ENCODE measurements at regions not wholly inside any gene's neighbourhood (a gene's known extent, or its start where the extent isn't known, plus 50 kb on each side); places are given as distances from the start of the nearest gene placed in this dataset.

DNA sequence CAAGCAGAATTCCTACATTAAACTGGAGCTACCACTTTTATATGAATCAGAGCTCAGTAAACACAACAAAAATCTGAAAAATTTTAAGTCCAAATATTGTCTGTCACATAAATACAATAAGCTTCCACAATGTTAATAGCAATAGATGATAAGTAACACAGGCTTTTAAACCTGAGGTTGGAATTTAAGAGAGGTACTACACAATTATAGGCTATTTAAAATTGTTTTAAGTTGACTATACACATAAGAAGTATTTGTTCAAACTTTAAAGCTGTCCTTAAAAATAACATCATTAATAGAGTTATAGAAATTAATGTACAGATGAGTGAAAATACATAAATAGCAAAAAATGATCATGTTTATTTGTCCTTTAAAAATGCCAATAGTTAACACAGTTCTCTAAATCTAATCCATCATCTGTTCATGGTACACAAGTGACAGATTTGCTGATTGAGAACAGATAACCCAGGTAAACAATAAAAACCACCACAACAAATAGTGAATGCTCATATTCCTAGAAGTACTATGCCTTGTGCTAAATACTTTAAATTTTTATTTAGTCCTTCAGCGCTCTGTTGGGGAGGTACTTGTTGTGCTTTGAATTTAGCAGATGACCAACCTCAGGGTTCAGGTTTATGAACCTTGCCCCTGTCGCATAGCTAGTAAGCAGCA, 382.3 kb upstream of the ID4 start:
- DNase-seq (ENCODE audit: low read depth) = no peak

DNA sequence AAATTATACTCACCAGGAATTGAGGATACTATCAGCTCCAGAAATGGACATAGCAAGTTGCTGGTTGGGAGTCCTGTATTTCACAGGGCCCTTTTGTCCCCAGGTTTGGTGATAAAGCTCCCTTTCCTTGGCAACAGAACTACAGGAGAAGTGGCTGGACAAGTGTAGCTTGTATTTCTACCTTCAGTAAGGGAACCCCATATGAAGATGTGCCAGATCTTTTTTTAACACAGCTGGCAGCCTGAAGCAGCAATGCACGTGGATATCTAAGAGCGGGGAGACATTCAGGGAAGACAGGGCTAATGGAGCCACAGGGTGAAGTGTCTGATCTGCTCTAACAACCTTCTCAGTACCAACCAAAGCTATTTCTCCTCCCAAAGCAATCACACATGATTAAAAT, 373.9 kb upstream of the ID4 start:
- DNase-seq (ENCODE audit: low read depth) = no peak

DNA sequence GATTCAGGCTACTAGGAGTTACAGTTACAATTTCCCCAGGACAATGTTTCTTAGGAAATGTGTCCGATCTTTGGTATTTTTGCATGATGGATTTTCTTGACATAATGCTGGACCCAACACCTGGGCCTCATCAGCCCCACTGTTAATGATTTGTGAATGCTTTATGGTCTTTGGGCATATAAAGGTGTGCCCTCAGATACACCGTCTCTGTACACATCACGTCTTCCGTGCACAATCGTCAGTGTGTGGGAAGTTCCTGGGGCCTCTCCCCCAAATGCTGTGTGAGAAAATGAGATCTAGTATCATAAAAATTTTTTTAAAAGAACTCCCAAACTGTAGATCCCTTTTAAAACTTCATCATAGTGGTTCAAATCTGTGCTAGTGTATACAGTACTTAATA, 373.2 kb upstream of the ID4 start:
- DNase-seq (ENCODE audit: low read depth) = no peak

DNA sequence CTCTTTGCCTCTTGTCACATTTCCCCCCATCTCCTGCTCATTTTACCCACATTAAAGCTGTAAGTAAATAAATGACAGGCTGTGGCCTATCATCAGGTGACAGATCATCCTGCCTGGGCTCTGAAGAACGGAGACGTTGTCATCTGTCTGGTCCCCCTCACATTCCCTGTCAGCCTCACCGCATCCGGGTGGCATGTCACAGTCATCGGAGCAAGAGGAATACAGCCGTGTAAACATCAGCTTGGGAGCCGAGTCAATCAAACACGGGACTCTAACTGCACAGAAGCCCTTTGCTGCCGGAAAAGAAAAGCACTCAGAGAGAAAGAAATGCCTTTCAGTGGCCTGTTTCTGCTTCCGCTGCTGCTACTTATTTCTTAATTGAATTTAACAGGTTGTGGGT, 371.9 kb upstream of the ID4 start:
- DNase-seq (ENCODE audit: low read depth) = no peak

DNA sequence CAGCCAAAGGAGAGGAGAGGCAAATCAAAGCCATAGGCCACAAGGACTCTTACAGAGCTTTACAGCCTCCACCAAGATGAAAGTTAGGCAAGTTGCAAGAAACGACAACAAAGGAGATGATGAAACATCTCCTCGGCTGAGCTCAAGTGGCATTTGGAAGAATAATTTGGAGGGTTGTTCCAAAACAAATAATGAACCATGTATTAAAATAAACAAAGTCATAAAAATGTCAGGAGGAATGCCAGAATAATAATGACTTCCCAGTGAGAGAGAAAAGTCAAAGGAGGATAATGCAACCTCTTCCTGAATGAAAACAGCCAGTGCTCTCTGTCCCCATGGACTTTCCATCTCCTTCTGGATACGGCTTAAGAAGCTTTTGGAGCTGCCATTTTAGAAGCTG, 371.4 kb upstream of the ID4 start:
- DNase-seq (ENCODE audit: low read depth) = no peak

DNA sequence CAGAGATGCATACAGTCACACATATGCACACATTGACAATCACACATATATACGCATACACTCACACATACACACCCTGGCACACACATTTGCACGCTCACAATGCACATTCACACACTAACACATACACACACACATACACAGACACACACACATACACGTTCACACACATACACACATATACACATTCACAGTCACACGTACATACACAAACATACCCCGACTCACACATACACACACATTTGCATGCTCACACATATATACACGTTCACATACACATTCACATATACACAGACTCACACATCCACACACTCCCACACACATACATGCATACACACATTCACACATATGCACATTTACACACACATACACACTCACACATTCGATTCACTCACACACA, 366.8 kb upstream of the ID4 start:
- DNase-seq (ENCODE audit: low read depth) = no peak

DNA sequence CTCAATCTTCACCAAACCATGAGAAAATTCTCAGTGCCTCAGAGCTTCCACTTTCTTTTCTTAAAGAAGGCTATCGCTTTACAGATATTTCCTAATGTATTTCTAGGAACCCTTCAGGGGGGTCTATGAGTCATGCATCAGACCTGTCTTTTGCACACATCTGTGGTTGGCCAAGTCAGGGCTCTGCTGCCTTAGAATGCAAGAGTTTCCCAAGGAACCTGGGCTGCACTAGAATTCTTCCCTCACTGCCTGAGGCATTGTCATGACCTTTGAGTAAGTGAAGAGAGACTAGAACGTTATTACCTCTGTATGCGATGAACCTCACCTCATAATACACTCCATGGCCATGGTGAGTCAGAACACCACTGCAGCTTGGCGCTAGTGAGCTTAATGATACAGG, 365.0 kb upstream of the ID4 start:
- DNase-seq (ENCODE audit: low read depth) = peak; percentile 89

DNA sequence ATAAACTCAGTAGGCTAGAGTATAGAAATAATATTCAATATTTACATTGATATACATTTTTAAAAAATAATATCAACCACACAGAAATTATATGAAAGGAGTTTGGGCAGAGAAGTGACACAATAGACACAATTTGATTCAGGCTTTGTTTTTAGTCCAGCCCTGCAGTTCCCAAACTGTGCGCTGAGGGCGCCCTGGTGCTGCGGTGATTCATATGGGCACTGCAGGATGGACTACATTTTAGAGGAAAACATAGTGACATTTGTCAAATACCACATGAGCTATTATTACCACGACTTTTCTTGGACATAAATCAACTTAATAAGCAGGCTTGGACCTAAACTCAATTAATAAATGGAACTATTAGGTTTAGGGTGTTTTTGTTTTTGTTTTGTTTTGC, 364.3 kb upstream of the ID4 start:
- DNase-seq (ENCODE audit: low read depth) = no peak

DNA sequence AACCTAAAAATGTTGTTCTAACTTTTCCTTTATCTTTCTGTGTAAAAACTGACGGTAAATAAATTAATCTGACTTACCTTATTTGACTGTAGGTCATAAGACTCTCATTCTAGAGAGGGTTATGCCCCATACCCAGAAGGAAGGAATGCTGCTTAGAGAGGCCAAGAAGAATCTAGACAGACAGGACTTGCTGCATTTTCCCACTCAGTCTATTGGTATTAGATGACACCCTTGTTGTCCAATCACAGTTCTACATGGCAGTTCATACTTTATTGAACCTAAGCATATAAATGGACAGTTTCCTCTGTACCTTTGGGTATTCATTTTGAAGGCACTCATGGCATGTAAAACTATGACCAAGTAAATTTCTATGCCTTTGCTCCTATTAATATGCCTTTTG, 359.6 kb upstream of the ID4 start:
- DNase-seq (ENCODE audit: low read depth) = no peak

DNA sequence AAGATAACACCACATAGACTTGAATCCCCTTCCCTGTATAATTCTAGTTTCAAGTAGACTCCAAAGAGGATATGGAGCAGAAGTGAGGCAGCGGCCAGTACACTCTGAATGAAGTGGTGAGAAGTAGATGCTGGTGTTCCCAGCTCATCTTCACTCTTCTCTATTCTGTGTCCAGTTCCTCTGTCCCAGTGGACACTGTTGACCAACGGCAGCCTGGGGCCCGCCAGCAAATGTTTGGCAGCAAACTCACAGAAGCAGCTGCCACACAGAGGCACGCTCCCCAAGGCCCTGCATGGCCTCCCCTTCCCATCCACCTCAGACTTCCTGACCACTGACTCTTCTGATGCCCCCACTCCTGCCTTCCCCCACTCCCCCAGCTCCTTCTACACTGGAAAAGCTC, 358.9 kb upstream of the ID4 start:
- no peak for DNase-seq (ENCODE audit: low read depth)

DNA sequence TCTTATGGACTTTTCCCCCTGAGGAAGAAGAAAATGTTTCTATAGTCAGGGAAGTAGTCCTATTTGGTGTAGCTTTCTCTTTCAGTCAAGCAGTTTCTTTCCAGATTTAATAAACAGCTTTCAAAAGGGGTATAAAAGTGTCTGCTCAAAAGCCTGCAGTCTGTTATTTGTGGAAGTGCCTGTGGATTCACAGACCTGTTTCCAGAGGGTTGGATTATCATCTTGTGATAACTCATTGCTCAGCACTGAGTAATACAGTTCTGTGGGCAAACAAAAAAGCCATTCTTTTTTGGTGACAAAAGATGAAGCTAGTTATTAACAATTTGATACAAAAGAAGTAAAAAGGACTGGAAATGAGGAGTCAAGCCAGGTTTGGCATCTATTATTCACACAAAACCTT, 358.2 kb upstream of the ID4 start:
- DNase-seq (ENCODE audit: low read depth) = peak; percentile 26

DNA sequence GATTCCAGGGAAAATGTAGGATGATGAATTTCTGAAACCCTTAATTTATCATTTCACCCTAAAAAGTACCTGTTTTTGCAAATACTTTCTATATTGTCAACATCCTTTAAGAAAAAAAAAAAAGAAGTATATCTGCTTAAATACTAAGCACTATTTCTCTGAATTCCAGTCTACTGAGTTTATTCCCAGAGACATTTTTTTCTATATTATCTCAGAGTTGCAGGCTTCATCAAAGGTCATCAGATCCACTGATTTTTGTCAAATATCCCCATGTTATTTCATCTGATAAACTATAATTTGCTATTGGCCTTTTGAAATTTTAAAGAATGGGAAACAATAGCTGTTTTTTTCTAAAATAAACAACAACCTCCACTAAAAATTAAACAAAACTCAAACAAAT, 357.6 kb upstream of the ID4 start:
- DNase-seq (ENCODE audit: low read depth) = no peak

DNA sequence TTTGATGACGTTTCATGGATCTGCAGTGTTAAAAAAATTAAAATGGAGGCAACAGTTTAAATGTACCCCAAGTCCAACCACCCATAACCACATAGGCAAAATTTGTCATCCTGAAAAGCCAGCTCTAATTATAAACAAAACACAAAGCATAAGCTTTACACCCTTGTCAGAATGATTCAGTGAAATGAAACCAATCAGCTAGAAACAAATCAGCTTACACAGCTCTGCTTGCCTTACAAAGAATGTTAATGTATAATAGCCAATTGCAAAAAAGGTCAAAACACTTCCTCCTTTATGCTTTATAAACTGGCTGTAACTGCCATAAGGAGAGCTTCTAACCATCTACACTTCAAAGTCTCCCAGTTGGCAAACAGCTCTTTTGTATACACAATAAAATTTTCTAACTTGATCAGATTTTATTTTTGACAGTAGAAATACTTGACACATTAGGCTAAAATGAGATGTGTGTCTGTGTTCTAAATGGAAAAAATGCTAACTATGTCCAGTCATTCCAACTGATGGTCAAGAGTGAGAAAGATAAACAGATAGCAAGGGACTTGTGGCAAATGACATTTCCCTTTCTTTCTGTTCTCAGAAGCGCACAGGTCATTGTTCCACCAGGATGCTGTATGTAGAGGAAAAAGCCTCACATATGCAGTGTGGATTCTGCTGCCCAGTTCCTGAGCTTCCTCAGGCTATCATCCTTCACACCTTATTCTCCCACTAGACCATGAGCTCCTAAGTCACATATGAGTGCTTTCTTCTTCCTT, 344.3 kb upstream of the ID4 start:
- no peak for DNase-seq (ENCODE audit: low read depth)

DNA sequence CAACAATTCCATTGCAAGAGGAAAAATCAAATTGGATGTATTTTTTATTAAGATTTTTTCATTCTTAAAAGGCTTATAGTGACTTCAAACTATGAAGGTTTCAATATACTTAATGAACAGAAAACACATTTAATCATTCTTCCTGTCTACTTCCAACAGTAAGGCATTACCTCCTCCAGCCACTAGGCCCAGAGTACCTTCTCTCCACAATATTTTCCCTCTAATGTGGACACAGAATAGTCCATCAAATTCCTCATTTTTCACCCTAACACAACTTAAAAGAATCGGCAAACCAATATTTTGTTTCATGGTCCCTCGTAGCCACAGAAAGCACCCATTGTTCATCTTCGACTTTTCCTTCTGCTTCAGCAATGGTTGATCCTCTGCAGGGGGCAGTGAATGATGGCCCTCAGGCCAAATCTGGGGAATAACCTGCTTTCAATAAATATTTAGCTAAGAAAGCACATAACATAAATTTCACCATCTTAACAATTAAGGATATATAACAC, 335.4 kb upstream of the ID4 start:
- DNase-seq (ENCODE audit: low read depth) = no peak

DNA sequence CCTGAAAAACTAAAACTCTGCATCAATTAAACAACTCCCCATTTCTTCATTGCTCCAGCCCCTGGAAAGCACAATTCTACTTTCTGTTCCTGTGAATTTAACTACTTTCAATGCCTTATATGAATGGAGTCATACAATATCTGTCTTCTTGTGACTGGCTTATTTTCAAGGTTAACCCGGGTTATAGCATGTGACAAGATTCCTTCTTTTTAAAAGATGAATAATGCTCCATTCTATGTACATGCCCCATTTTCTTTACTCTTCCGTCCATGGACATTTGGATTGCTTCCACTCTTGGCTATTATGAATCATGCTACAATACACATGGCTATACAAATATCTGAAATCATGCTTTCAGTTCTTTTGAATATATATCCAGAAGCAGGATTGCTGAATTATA, 334.9 kb upstream of the ID4 start:
- no peak for DNase-seq (ENCODE audit: low read depth)

DNA sequence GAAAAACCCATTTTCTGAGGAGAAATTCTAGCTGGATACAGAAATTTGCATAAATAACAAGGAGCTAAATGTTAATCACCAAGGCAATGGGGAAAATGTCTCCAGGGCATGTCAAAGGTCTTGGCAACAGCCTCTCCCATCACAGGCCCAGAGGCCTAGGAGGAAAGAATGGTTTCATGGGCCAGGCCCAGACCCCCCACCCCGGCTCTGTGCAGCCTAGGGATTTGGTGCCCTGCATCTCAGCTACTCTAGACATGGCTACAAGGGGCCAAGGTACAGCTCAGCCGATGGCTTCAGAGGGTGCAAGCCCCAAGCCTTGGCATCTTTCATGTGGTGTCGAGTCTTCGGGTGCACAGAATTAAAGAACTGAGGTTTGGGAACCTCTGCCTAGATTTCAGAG, 321.2 kb upstream of the ID4 start:
- DNase-seq (ENCODE audit: low read depth) = no peak

DNA sequence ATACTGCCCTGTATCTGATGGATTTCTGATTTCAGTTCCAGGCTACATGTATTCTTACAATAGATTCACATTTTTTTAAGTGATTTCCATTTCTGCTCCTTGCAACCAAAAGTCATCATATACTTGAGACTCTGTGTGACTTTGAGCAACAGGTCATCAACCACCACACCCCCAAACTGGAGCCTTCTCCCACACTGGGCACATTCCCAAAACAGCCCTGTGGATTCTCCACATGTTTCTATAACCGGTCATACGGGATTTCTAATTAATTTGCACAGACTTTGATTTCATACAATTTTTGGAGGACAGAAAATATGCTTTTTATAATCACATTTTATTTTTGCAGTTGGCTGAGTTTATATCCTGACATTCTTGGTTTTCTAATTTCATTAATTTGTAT, 317.2 kb upstream of the ID4 start:
- DNase-seq (ENCODE audit: low read depth) = no peak

DNA sequence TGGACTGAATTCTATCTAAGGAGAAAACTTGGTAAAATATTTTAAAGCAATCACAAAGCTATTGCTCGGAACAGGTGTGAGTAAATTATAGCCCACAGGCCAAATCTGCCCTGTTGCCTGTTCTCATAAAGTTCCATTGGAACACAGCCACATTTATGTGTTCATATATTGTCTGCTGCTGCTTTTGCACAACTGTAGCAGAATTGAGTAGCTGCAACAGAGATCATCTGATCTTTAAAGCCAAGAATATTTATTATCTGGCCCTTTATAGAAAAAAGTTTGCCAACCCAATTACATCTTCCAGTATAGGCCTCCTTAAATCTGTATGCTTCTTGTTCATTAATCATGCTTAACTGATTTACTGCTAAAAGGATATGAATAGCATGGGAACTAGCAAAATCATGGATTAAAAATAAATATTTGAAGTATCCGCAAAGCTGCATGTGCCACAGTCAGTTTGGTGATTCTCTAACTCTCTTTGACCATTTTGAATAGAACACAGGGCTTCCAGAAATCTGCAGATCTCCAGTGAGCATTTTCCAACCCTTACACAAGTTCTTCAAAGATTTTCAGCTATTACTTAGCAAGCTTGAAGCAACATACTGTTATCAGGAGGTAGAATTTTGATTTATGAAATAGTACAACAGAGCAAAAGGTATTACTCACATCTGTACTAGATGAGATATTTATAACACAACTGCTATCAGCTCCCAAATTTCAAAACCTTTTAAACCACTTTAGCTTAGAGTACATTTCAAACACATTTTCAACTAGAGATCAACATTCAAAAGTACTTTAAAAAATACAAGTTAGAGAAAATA, 312.6 kb upstream of the ID4 start:
- no peak for DNase-seq (ENCODE audit: low read depth)

DNA sequence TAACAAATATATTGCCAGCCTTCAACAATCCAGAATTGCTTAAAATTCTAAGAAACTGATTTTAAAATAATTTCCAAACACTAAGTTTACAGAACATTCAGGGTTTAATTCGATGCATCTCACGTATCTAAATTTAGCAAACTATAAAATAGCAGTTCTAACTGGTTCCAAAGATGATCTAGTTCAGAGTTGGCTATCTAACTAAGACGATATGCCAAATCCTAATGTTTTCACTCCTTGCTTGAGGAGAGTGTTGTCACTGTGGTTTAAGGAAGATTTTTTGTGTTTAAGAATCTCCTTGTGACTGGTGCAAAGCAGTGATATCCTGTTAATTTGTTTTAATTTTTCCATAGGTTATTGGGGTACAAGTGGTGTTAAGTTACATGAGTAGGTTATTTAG, 311.5 kb upstream of the ID4 start:
- DNase-seq (ENCODE audit: low read depth) = no peak

DNA sequence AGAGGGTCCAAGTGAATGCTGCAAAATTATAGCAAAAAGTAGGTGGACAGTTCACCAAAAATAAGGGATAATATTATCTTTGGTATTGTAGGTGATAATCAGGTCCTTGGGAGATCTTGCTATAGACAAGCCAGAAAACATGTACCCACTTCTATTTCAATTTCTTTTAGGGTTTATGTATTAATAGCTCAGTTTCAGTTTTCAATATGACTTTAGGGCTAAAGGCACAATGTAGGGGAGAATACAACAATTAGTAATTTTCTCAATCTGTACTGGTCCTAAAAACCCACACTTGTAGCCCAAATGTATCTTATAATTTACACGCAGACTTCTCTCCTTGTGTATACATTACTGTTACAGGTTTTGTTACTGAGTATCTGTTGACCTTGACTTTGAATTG, 307.0 kb upstream of the ID4 start:
- DNase-seq (ENCODE audit: low read depth) = no peak

DNA sequence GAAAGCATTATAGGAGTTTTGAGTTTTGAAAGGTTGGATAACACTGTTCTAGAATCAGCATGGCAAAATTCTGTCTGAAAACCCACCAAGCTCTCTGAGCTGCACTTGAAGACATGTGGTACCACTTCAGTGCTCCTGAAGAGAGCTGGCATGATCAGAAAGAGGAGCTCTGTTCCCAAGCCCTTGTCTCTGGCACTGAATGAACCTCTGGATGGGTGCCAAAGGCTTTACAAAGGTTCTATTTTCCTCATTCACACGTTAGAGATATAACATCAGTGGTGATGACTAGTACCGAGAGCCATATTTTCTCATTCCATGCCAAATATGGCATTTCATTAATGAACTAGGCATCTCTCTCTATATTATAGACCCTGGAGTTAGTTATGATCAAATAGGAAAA, 301.8 kb upstream of the ID4 start:
- no peak for DNase-seq (ENCODE audit: low read depth)

DNA sequence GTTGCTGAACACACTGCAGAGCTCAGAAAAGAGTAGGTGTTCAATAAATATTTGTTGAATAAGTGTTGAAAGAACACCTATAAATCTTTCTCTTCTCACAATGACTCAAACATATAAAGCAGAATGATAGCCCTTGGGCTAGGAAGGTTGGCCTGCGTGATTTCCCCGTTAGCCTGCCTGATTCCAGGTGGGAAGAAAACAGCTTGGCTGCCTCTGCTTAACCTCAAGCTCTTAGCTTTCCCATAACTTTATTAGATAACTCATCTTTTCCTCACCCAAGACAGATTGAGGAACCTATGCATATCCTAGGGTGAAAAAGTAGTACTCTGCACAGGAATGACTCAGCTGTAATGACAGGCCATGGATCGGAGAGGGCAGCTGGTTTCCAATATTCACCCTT, 300.3 kb upstream of the ID4 start:
- DNase-seq (ENCODE audit: low read depth) = no peak

DNA sequence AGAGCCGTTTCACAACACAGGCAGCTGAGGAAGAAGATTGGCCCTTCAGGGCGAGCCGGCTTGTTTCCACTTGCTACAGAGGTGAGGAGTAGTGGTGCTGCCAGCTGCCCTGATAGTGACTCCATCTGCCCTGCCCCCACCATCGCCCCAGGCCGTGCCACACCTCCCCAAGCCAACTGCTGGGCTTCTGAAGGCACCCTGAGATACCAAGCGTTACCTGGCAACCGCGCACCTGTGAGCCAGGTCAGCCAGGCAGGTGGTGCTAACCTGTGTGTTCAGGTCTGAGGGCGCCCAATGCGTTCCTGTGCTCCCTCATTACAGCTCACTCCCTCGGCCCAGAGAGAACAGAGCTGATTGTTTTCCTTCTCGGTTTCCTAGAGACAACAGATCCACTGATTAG, 299.1 kb upstream of the ID4 start:
- no peak for DNase-seq (ENCODE audit: low read depth)
